NCI-H526 (cell line): ENCODE measurements at regions not wholly inside any gene's neighbourhood (a gene's known extent, or its start where the extent isn't known, plus 50 kb on each side); places are given as distances from the start of the nearest gene placed in this dataset.
A peak's percentile ranks its signal among the peaks of the same experiment; 100 is the strongest.
"Not testable (repeated sequence)": the region's sequence is repeated elsewhere in the genome, so short reads cannot be mapped to it uniquely, and the experiment has no call there.

Experiments used
- DNase-seq, 2 experiments: peaks; one replicate each; lab custom pipeline; 2025; lab: John Stamatoyannopoulos, UW

- DNase-seq = no peak
These were observed 610.3 kb upstream of the USP24 start for GRCh38 chr1:55825461-55825860.

GRCh38 chr1:55824251-55824640 is 609.1 kb upstream of the USP24 start:
- no peak for DNase-seq

- no peak for DNase-seq
These were observed 608.5 kb upstream of the USP24 start for GRCh38 chr1:55823541-55824250.

- no peak for DNase-seq
These were observed 607.7 kb upstream of the USP24 start for GRCh38 chr1:55822891-55823290.

GRCh38 chr1:55821234-55821633 is 606.1 kb upstream of the USP24 start:
- no peak for DNase-seq

- peak in 1 of 2 experiments; percentile 39 for DNase-seq
These were observed 605.3 kb upstream of the USP24 start for GRCh38 chr1:55820501-55820900.

GRCh38 chr1:55819011-55819410 is 603.8 kb upstream of the USP24 start:
- no peak for DNase-seq

- peak; percentile 3 to 16 for DNase-seq
These were observed 601.6 kb upstream of the USP24 start for GRCh38 chr1:55816456-55817426.

- no peak for DNase-seq
These were observed 600.7 kb upstream of the USP24 start for GRCh38 chr1:55815745-55816455.

GRCh38 chr1:55814967-55815366 is 599.8 kb upstream of the USP24 start:
- no peak for DNase-seq

GRCh38 chr1:55813618-55814017 is 598.5 kb upstream of the USP24 start:
- no peak for DNase-seq

GRCh38 chr1:55812281-55812680 is 597.1 kb upstream of the USP24 start:
- no peak for DNase-seq

- no peak for DNase-seq
These were observed 593.1 kb upstream of the USP24 start for GRCh38 chr1:55808263-55808662.

- no peak for DNase-seq
These were observed 588.3 kb upstream of the USP24 start for GRCh38 chr1:55803429-55803828.

GRCh38 chr1:55801481-55801880 is 586.3 kb upstream of the USP24 start:
- DNase-seq = no peak

- no peak for DNase-seq
These were observed 585.3 kb upstream of the USP24 start for GRCh38 chr1:55800503-55800902.

- no peak for DNase-seq
These were observed 578.7 kb upstream of the USP24 start for GRCh38 chr1:55793856-55794255.

GRCh38 chr1:55792870-55793269 is 577.7 kb upstream of the USP24 start:
- no peak for DNase-seq

GRCh38 chr1:55789466-55789865 is 574.3 kb upstream of the USP24 start:
- DNase-seq = no peak

GRCh38 chr1:55786396-55786795 is 571.2 kb upstream of the USP24 start:
- no peak for DNase-seq

GRCh38 chr1:55784941-55785450 is 569.8 kb upstream of the USP24 start:
- DNase-seq = not testable (repeated sequence)

GRCh38 chr1:55781944-55782482 is 566.8 kb upstream of the USP24 start:
- no peak for DNase-seq
